NCI-H1105 (cell line): ENCODE measurements at regions not wholly inside any gene's neighbourhood (a gene's known extent, or its start where the extent isn't known, plus 50 kb on each side); places are given as distances from the start of the nearest gene placed in this dataset.

ENCODE experiments used
- DNase-seq: peaks from one replicate; lab custom pipeline; 2025; lab: John Stamatoyannopoulos, UW

- DNase-seq, result no peak
These were observed 646.0 kb upstream of the FAM241A start for GRCh38 chr4:111499291-111499690.

GRCh38 chr4:111499706-111500105, 645.5 kb upstream of the FAM241A start:
- DNase-seq, result no peak

DNA sequence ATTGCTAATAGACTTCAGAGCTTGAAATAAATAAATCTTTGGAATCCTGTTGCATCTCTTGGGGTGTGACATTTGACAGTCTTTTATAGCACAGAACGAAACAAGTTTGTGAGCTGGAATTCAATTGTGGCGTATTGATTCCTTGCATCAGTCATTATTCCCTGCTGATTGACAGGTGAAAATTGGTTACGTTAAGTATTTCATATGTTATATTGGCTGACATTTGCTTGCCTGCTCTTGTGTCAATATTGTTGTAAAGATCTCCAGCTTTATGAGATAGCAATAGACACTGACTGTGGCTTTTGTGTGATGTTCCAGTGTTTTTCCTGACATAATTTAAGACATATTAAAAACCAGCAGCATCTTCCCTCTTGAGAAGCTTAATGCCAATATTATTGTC, 644.4 kb upstream of the FAM241A start:
- no peak for DNase-seq

DNA sequence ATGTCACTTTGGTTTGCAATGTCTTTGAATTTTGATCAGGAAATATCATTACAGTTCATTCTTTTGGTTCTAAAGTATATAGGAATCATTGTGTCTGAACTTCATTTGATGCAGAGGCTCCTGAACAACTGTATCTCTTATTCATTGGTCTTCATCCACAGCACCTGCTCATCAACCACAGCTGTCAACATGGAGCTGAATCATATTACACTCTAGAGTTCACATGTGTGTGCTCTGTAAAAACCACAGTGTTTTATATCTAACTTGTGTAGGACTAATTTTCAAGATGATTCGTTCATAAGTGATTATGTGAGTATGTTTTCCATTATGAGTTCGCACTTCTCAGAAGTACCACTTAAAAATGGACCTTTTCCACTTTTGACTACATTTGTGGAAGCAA, 643.3 kb upstream of the FAM241A start:
- DNase-seq, result no peak

DNA sequence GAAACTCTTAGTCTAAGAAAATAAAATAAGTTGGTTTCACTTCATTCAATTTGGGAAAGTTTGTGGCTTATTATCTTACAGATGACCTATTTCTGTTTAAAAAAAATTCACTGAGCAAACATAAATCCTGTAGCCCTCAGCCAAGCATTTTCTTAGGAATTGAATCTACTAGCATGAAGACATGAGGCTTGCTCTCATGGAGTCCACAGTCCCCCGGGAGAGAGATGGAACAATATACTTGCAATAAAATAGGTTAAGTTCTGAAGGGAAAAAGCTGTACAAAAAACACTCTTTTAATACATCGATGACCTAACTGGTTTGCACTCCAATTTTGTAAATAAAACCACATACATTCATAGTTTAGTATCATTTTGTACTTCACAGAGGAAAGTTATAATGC, 642.6 kb upstream of the FAM241A start:
- no peak for DNase-seq

GRCh38 chr4:111506706-111507105, 638.5 kb upstream of the FAM241A start:
- DNase-seq, result no peak

DNA sequence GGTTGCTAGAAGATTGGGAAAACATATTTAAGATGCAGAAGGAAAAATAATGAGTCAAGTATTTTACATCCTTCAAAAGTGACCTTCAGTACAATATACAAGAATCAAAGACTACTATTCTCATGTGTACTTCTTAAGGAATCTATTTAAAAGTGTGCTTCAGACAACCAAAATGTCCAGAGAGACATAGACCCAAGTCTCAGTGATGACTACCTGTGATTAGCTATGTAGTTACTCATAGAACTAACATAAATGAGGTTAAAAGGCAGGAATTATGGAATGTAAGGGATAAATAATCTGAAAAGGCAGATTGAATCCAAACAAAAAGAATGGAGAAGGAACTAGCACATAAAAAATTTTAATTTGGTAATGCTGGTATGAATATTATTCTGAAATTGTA, 634.7 kb upstream of the FAM241A start:
- DNase-seq, result no peak

- DNase-seq, result no peak
These were observed 633.0 kb upstream of the FAM241A start for GRCh38 chr4:111512081-111512783.

DNA sequence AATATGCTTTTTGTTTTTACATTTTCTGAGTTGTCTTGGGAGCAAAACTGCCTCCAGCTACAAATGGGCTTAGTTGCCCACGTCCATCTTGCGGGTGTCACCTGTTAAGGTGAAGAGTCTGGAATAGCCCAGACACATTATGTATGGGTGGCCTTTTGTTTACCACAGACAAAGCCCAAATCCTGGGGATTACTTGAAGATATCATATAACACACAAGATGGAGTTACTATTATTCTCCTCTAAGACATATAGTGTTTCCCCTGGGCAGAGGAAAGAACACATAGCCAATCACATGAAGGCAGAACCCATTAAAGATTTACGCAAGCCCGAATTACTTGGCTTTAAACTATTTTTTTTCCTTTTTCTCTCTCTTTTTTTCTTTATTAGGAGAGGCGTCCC, 625.6 kb upstream of the FAM241A start:
- no peak for DNase-seq

DNA sequence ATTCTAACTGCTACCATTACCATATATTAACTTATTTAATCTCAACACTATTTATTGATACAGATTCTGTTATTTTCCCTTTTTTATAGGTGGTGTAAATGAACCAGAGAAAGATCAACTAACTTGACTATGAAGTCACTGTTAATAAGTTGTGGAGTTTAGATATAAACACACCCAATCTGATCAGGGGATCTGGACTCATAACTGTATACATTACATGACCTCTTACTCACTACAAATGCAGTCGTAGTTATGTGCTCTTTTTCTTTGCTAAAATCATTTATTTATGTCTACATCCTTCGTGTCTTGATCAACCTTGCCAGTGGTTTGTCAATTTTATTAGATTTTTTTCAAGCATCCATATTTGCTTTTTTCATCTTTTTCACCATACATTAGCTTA, 614.8 kb upstream of the FAM241A start:
- no peak for DNase-seq

DNA sequence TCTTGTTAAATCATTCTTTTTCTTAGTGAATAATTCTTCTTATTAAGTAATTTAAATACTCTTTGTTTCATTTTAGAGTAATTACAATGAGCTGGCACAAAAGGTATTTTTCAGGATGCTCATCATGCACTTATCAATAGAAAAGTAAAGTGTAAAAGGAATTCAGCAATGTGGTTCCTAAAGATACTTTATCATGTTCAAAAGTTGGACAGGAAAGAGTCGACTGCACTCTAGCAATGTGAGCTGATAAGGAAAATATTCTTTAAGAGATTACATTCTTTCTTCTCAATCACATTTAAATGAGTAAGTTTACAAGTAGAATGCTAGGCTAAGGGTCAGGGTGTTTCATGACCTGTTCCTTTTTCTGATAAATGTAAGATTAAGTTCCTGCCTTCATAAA, 609.5 kb upstream of the FAM241A start:
- DNase-seq, result no peak

DNA sequence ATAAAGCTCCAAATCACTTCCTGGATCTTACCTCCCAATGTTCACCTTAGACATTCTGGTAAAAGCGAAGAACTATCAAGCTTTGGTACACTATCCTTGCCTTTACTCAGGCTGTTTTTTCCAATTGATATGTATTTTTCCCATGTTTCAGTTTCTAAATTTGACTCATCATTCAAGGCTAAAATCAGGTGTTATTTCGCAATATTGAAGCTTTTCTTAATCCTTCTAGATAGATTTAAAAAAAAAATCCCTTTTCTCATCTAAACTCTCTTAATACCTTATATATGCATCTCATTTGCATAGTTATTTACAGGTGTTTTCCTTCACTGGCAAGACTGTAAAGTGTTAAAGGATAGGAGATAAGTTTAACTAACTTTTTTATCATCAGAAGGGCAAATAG, 608.1 kb upstream of the FAM241A start:
- DNase-seq, result no peak

DNA sequence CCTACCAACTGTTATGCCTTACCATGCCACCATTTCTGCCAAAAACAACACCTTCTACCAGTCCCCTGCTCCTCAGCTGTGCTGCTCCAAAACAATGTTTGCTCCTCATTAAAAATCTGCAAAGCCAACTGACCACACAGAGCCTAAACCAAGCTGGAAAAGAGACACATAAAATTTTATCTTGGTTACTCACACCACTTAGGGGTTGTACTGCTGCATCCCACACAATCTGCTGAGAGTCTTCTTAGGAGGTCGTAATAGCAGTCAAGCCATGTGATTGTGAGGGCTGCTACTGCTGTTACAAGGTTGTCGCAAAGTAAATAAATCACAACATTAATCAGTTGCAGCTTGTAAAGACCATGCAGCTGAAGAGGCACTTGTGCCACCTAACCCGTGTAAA, 607.4 kb upstream of the FAM241A start:
- no peak for DNase-seq

DNA sequence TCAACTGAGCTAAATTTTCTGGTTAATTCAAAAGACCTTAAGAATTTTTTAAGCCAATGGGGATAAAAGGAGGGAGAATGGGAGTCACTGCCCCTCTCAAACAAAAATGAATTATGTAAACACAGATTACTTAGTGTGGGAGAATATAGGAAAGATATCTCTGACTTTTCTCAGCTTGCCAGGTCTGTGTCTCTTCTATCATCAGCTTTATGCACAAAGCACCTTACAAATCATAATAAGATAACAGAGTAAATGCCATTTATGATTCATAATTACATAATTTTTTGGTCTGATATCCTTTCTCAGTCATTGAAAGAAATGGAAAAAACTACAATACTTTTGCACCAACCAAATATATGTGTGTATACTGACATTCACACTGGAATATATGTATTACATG, 604.6 kb upstream of the FAM241A start:
- DNase-seq, result no peak

GRCh38 chr4:111542056-111542455, 603.2 kb upstream of the FAM241A start:
- no peak for DNase-seq

- DNase-seq, result no peak
These were observed 598.4 kb upstream of the FAM241A start for GRCh38 chr4:111546881-111547280.

DNA sequence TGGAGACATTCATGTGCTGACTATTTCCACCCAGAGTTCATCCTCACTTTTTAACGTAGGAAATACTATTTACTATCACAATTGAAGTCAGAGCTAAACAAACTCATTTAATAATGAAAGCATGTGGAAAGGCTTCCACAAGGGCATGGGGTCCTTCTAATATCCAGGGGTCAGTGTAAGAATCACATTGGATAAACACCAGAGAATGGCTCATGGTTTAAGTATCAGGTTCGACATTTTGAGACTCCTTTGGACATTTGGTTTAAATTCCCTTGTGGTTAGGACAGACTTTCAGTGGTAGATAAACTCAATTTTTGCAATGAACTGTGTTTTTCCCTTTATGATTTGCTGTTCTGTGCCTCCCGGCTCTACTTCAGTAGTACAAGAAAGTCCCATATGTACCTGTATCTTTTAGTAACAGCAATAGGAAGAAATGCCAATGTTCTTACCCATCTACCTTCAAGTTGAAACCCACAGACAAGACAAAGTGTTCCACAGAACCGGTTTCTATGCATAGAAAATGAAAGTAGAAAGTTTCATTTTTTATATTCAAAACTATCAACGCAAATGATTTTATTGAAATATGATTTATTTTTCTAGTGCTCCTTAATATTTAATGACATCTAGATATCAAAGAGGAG, 589.0 kb upstream of the FAM241A start:
- DNase-seq, result no peak

- no peak for DNase-seq
These were observed 588.4 kb upstream of the FAM241A start for GRCh38 chr4:111556851-111557250.

DNA sequence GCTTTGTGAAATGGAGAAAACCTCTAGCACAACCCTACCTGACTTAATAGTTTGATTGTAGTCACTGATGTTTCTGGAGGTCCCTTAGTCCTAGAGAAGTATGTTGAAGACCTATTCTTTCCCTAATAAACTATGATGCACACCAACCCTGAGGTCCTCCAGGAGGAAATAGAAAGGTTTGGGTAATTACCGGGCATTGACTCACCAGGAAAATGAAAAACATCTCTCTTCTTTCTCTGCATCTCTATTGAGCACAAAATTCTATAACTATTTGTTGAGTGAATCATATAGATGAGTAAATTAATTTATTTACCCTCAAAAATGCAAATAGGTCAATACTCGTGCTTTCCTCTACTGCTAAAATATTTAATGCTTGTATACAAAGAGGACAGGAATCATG, 582.4 kb upstream of the FAM241A start:
- DNase-seq, result no peak

- DNase-seq, result no peak
These were observed 572.8 kb upstream of the FAM241A start for GRCh38 chr4:111572470-111572869.

DNA sequence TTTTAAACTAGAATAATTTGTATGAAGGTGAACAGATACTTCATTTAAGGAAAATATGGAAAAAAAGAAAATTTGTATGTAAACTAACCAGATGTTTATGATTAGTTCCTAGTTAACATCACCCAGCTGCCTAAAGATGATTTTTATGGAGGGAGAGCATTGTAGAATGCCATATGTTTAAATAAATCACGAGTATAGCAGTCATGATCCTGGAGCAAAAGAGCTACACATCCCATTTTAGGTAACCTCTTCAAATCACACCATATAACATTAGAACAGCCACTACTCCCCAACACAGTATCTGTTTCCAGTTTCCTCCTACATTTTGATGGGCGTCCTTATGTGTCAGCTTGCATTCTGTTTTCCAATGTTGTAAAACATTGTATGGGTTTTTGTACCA, 571.9 kb upstream of the FAM241A start:
- no peak for DNase-seq

DNA sequence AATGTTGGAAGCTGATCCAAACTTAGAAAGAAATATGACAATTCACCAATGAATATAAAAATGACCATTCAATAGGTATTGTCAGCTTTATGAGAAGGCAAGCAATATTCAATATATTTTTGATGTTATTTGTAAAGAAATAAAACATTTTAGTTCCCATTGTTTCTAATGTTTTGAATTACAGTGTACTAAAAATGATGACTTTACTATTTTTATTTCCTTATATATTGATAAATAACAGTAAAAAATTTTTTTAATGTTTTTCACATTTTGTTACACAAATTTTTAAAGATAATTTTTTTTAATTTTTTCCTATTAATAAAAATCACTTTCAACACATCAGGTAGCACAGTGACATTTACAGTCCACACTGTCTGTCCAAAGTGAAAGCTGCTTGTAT, 565.5 kb upstream of the FAM241A start:
- no peak for DNase-seq

- DNase-seq, result no peak
These were observed 549.8 kb upstream of the FAM241A start for GRCh38 chr4:111595456-111595855.

GRCh38 chr4:111596491-111596890, 548.8 kb upstream of the FAM241A start:
- no peak for DNase-seq
